OCI-LY1 (cell line): ENCODE measurements at regions not wholly inside any gene's neighbourhood (a gene's known extent, or its start where the extent isn't known, plus 50 kb on each side); places are given as distances from the start of the nearest gene placed in this dataset.

ENCODE experiments used
- EZH2 ChIP-seq: fragments of 200-600 bp; sonication (generic), shearing (Covaris generic); IDR thresholded peaks from 2 replicates; pipeline ENCODE4 v1.8.0; 2017; ENCODE audit warnings: borderline replicate concordance, mixed run types, mild to moderate bottlenecking, antibody characterized with exemption, low read length, moderate library complexity, mixed read lengths
- TF ChIP-seq, protein P1 (sequence below): fragments of 200-600 bp; sonication (generic), shearing (Covaris generic); IDR thresholded peaks from 2 replicates; pipeline ENCODE4 v1.5.1; 2017; ENCODE audit warnings: mild to moderate bottlenecking, antibody characterized with exemption, low read length, moderate library complexity, mixed read lengths

DNA sequence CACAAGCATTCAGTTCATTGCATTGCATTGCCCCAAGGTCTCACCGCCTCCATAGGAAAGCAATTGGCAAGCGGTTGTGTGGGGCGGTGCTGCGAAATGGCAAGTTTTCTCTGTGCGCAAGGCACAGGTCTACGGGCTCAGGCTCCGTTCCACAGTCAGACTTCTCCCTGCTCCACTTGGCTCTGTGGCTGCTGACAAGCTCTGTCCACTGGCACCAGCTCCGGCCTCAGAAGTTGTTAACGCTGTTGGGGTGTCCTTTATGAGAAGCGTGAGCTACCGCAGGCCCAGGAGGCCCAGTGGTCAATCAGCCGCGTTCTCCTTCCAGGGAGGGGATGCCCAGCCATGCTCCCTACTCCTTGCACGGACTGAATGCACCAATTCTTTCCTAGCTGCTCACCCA lies 87.0 kb upstream of the GATA6 start:
- TF ChIP-seq, protein P1, sequence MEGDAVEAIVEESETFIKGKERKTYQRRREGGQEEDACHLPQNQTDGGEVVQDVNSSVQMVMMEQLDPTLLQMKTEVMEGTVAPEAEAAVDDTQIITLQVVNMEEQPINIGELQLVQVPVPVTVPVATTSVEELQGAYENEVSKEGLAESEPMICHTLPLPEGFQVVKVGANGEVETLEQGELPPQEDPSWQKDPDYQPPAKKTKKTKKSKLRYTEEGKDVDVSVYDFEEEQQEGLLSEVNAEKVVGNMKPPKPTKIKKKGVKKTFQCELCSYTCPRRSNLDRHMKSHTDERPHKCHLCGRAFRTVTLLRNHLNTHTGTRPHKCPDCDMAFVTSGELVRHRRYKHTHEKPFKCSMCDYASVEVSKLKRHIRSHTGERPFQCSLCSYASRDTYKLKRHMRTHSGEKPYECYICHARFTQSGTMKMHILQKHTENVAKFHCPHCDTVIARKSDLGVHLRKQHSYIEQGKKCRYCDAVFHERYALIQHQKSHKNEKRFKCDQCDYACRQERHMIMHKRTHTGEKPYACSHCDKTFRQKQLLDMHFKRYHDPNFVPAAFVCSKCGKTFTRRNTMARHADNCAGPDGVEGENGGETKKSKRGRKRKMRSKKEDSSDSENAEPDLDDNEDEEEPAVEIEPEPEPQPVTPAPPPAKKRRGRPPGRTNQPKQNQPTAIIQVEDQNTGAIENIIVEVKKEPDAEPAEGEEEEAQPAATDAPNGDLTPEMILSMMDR = no peak
- TF ChIP-seq EZH2 = no peak
